ENCODE measurements at regions not wholly inside any gene's neighbourhood (a gene's known extent, or its start where the extent isn't known, plus 50 kb on each side); places are given as distances from the start of the nearest gene placed in this dataset.

GRCh38 chr11:12602421-12602820 lies 71.8 kb upstream of the TEAD1 start:
- H3K4me1 ChIP-seq (ENCODE audit: insufficient read depth, low read length) = peaks cover 12% of the 10 kb centered on the region
- POLR2A ChIA-PET (ENCODE audit: unreplicated experiment) = interaction anchor here (0.7 to 1.0 kb wide), 3 partner anchors 15 to 224 kb away, joined by 3 to 6 read pairs (median 3); no protein-coding TSS in a partner anchor
- H3K9me2 ChIP-seq (replicated peaks; ENCODE audit: low read length) = no peaks in the 10 kb centered on the region
- ATAC-seq (peak; percentile 87), DNase-seq (peak; percentile 49)
- no peaks in the 10 kb centered on the region for H3K27me3 ChIP-seq (ENCODE audit: low read length)
- intact Hi-C loops (cut with micrococcal nuclease) = loop anchor here (5.0 kb wide), 1 partner anchor 70 kb away; the partner anchor contains the start of gene TEAD1
- BruUV-seq (replicated peaks) = no TSS peak
- no peaks in the 10 kb centered on the region for H3K79me2 ChIP-seq (ENCODE audit: low read length)
- CTCF ChIA-PET = interaction anchor here (0.6 kb wide), 1 partner anchor 378 kb away, joined by 3 read pairs; no protein-coding TSS in a partner anchor
- H3F3A ChIP-seq (ENCODE audit: low read length, unreplicated experiment) = no peaks in the 10 kb centered on the region
- no peak overlapping the region for H3K9ac ChIP-seq (ENCODE audit: low read length)
- H4K20me1 ChIP-seq (ENCODE audit: low read length) = no peaks in the 10 kb centered on the region
- no peaks in the 10 kb centered on the region for H3K36me3 ChIP-seq (ENCODE audit: low read depth, low read length)
- H3K4me2 ChIP-seq (ENCODE audit: low read length) = peak overlapping the region; percentile 55
- peak overlapping the region; percentile 17; the same call in 1 of the 2 replicates for H3K27ac ChIP-seq (ENCODE audit: low read length)
- no peaks in the 10 kb centered on the region for H3K9me3 ChIP-seq (ENCODE audit: low read length)
- TF ChIP-seq CTCF (conservative IDR thresholded peaks at IDR 0.05; ENCODE audit: low read depth, low read length) (no peak), EZH2 (IDR thresholded peaks at IDR 0.05; ENCODE audit: low read length, unreplicated experiment) (no peak), EZH2phosphoT487 (IDR thresholded peaks at IDR 0.05; ENCODE audit: borderline replicate concordance, low read length) (no peak)
- H3K4me3 ChIP-seq (ENCODE audit: low read length) = peak overlapping the region; percentile 29; the same call in 1 of the 2 replicates
- H2AFZ ChIP-seq (ENCODE audit: low read length) = peak overlapping the region; percentile 41; the same call in 1 of the 2 replicates

GRCh38 chr11:12603143-12604088 lies 70.8 kb upstream of the TEAD1 start:
- DNase-seq (no peak), ATAC-seq (no peak)
- TF ChIP-seq EZH2phosphoT487 (IDR thresholded peaks at IDR 0.05; ENCODE audit: borderline replicate concordance, low read length) (no peak), EZH2 (IDR thresholded peaks at IDR 0.05; ENCODE audit: low read length, unreplicated experiment) (no peak), CTCF (conservative IDR thresholded peaks at IDR 0.05; ENCODE audit: low read depth, low read length) (no peak)
- Histone ChIP-seq H3K9ac (ENCODE audit: low read length) (no peak overlapping the region), H2AFZ (ENCODE audit: low read length) (no peak overlapping the region), H3K79me2 (ENCODE audit: low read length) (no peaks in the 10 kb centered on the region), H4K20me1 (ENCODE audit: low read length) (no peaks in the 10 kb centered on the region), H3K27me3 (ENCODE audit: low read length) (no peaks in the 10 kb centered on the region), H3K4me1 (ENCODE audit: insufficient read depth, low read length) (peaks cover 12% of the 10 kb centered on the region), H3K9me3 (ENCODE audit: low read length) (no peaks in the 10 kb centered on the region), H3F3A (ENCODE audit: low read length, unreplicated experiment) (no peaks in the 10 kb centered on the region), H3K27ac (ENCODE audit: low read length) (no peak overlapping the region), H3K4me2 (ENCODE audit: low read length) (no peak overlapping the region), H3K9me2 (replicated peaks; ENCODE audit: low read length) (no peaks in the 10 kb centered on the region), H3K36me3 (ENCODE audit: low read depth, low read length) (no peaks in the 10 kb centered on the region), H3K4me3 (ENCODE audit: low read length) (no peak overlapping the region)
- CTCF ChIA-PET = interaction anchor here (0.6 kb wide), 2 partner anchors 288 to 377 kb away, joined by 3 read pairs; no protein-coding TSS in a partner anchor
- no TSS peak for BruUV-seq (replicated peaks)
- POLR2A ChIA-PET (ENCODE audit: unreplicated experiment) = interaction anchor here (0.7 kb wide), 1 partner anchor 16 kb away, joined by 3 read pairs; no protein-coding TSS in a partner anchor
- intact Hi-C loops (cut with micrococcal nuclease) = loop anchor here (5.0 kb wide), 1 partner anchor 69 kb away; the partner anchor contains the start of gene TEAD1
